ENCODE measurements at regions not wholly inside any gene's neighbourhood (a gene's known extent, or its start where the extent isn't known, plus 50 kb on each side); places are given as distances from the start of the nearest gene placed in this dataset.
A peak's percentile ranks its signal among the peaks of the same experiment; 100 is the strongest.
"Not testable (repeated sequence)": the region's sequence is repeated elsewhere in the genome, so short reads cannot be mapped to it uniquely, and the experiment has no call there.

- not testable (repeated sequence) for DNase-seq
These were observed 111.8 kb downstream of the FOXD4L6 start for GRCh38 chr9:41016699-41017098.

DNA sequence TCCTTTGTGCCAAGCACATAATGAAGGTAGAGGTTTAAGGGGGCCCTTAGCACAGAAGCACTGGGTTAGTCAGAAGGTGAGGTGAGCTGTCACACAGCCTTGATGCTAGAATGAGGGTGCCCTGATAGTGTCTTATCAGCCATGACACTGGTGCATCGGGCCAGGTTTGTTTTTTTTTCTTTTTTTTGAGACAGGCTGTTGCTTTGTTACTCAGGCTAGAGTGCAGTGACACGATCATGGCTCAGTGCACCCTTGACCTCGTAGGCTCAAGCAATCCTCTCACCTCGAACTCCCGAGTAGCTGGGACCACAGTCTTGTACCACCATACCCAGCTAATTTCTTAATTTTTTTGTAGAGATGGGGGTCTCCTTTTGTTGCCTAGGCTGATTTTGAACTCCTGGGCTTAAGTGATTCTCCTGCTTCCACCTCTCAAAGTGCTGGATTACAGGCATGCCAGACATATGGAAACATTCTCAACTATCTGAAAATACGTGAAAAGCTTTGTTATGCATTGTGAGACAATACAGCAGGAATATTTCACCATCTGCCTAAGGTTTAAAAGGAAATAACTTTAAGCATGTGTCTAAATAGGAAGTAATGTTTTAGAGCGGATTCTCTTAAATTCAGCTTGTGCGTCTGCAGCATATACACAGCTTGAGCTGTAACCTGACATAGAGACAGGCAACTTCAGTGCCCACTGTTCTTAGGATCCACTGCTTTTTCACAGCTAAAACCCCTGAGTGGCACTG is 128.4 kb downstream of the FOXD4L6 start:
- DNase-seq, result not testable (repeated sequence)

GRCh38 chr9:40995490-40995889 is 133.0 kb downstream of the FOXD4L6 start:
- not testable (repeated sequence) for DNase-seq

- DNase-seq, result not testable (repeated sequence)
These were observed 134.6 kb downstream of the FOXD4L6 start for GRCh38 chr9:40993842-40994241.

GRCh38 chr9:40993375-40993774 is 135.1 kb downstream of the FOXD4L6 start:
- DNase-seq, result not testable (repeated sequence)

GRCh38 chr9:40992472-40992821 is 136.0 kb downstream of the FOXD4L6 start:
- DNase-seq, result peak; percentile 42

GRCh38 chr9:40991741-40992471 is 136.6 kb downstream of the FOXD4L6 start:
- DNase-seq, result peak; percentile 99

- DNase-seq, result not testable (repeated sequence)
These were observed 137.3 kb downstream of the FOXD4L6 start for GRCh38 chr9:40991100-40991740.

DNA sequence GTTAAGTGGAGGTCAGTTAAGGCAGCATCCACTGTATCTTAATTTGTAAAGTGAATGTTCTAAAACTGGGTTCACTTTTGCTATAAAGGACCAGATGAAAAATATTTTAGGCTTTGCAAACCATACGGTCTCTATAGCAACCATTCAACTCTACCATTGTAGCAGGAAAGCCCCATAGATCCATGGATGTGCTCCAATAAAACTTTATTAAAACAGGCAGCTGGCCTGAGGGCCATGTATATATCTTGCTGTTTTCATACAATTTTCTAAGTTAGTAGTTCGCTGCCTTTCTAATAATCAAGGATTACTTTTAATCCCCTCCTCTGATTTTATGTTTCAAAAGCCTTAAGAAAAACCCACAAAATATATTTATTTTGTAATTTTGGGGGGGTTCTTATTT is 142.1 kb downstream of the FOXD4L6 start:
- DNase-seq, result not testable (repeated sequence)

DNA sequence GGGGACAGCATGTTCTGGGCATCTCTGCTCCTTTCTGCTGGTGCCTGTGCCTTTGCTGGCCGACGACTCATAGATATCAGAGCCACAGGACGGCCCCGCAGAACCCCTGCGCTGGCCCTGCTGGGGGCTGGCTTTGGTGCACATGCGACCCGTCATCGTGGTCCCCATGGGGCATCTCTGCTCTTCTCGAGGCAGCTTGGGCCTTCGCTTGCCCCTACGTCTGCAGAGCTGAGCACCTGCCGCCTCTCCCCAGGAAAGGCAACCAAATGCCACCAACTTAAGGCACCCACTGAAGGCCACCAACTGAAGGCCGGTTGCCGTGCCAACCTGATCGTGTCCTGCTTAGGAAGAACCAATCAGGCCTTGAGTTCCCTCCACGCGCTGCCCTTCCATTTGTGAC is 153.1 kb downstream of the FOXD4L6 start:
- not testable (repeated sequence) for DNase-seq

- not testable (repeated sequence) for DNase-seq
These were observed 153.6 kb downstream of the FOXD4L6 start for GRCh38 chr9:40974912-40975311.

DNA sequence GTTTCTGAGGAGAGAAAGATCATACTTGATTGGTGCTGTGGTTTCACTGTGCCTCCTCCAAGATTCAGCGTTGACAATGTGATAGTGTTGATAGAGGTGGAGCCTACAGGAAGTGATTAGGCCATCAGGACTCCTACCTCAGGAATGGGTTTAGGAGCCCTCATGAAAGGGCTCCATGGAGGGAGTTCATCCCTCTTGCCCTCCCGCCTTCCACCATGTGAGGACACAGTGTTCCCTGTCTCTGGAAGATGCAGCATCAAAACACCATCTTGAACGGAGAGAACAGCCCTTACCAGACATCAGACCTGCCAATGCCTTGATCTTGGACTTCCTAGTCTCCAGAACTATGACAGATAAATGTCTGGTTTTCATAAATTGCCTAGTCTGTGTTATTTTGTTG is 156.7 kb downstream of the FOXD4L6 start:
- not testable (repeated sequence) for DNase-seq

DNA sequence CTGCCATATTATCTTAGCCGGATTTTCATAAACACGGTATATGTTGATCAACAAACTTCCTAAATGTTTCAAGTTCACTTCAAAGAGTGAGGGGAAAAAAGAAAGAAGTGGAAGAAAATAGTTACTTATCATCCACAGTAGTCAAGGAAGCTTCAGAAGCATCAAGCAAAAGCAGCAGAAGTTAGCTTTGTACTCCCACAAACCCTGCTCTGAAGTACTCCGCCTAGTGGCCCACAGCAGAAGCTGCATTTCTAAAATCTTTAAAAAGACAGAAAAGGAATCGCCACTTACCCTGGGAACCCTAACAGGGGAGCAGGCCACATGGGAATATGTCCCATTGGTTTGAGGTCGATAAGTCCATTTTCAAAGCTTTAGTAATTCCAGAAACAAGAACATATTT is 158.1 kb downstream of the FOXD4L6 start:
- not testable (repeated sequence) for DNase-seq

DNA sequence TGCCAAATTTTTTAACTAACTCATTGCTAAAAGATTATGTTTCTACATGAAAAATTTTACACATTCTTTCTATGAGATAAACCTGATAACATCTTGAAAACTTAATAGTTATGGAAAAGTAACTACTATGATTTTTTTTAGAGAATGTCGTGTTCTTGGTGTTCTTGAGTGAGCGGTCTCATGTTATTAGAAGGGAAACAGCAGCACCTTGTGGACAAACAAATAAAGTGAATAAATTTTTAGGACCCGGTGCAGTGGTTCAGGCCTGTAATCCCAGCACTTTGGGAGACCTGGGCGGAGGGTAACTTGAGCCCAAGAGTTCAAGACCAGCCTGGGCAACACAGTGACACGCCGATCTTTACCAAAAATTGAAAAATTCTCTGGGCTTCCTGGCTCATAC is 166.0 kb downstream of the FOXD4L6 start:
- DNase-seq, result not testable (repeated sequence)

DNA sequence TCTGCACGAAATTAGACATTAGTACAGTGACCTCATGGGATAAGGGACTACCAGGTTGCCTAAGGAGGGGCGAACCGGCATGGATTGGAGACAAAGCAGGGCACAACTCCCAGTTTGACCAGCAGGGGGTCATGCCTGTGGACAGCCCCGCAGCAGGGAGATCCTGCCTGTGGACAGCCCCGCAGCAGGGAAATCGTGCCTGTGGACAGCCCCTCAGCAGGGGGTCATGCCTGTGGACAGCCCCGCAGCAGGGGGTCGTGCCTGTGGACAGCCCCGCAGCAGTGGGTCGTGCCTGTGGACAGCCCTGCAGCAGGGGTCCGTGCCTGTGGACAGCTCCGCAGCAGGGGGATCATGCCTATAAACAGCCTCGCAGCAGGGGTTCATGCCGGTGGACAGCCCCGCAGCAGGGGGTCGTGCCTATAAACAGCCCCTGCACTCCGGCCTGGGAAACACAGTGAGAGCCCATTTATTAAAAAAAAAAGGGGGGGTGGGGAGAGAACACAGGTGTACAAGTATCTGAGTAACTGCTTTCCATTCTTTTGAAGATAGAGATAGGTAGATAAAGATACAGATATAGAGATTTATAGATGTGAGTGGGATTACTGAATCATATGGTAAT is 176.5 kb downstream of the FOXD4L6 start:
- DNase-seq, result not testable (repeated sequence)

DNA sequence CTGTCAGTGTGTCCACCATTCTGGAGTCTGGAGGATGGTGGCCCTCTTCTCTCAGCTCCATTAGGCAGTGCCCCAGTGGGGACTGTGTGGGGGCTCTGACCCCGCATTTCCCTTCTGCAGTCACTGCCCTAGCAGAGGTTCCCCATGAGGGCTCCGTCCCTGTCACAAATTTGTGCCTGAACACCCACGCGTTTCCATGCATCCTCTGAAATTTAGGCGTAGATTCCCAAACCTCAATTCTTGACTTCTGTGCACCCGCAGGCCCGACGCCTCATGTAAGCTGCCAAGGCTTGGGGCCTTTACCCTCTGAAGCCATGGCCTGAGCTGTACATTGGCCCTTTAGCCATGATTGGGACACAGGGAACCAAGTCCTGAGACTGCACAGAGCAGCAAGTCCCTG is 182.3 kb downstream of the FOXD4L6 start:
- DNase-seq, result not testable (repeated sequence)

DNA sequence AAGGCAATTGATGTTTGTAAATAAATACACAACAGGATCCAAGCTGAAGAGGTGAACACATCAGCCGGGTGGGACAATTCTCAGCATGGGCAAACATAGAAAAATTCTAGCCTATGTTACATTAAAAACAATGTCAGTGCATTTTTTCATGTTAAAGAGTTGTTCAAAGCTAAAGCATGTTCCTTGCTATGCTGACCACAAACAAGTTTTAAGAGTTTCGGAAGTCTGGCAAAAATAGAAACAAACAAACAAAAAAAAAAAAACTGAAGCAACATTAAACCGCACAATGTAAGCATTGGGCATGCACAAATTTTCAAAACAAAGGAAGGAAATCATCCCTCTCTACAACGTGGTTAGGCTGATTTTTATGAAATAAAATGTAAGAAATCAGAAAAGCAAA is 185.8 kb downstream of the FOXD4L6 start:
- DNase-seq, result not testable (repeated sequence)

DNA sequence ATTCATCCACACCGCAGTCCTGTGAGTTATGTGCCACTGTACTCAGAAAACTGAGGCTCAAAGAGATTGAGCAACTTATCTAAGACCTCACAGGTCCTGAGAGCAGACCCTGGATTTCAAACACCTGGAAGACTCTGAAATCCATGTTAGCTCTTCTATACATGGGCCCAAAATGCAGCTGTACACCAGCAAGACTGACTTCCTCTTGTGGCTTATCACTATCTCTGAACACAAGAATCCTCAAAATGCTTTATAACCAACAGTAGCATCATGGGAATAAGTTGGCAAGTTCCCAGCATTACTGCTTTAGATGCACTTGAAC is 188.6 kb downstream of the FOXD4L6 start:
- DNase-seq, result not testable (repeated sequence)

DNA sequence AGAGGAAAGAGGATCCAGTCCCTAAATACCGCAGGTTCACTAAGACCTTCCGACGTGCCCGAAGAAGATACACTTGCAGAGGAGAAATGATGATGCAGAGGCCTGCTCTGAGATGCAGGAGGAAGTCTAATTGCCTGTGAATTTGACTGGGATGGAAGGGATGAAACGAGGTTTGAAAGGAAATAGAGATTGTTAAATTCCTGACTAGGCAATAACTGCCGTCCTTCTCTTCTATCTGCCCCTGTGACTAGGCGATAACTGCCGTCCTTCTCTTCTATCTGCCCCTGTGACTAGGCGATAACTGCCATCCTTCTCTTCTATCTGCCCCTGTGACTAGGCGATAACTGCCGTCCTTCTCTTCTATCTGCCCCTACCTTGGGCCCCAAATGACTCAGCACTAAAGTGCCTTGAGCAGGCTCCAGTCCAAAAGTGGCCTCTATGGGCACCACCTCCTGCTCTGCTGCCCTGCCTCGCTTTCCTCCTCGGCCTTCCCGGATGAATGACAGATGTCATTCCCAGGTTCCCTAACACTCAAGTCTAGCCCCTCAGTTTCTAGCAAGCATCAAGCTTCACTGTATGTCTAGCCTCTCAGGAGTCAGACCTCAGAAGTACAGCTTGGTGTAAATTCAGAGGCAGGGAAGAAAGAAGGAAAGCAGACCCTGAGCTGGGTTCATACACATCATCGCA is 189.1 kb downstream of the FOXD4L6 start:
- not testable (repeated sequence) for DNase-seq

DNA sequence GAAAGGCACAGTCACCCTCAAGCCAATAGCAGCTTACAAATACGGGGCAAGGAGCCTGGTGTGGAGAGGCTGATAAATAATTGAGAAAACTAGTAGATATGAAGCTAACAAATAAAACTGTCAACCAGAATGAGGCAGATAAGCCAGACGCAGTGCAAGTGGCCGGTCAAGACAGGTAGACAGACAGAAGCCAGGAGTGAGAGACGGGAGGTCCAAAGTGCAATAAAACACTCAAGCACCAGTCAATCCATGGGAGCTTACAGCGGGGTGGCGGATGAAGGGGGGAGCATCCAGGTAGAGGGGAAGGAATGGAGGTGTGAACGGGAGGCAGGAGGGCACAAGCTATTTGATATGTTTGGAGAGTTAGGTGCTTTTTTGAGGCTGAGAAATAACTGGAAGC is 193.1 kb downstream of the FOXD4L6 start:
- no peak for DNase-seq

DNA sequence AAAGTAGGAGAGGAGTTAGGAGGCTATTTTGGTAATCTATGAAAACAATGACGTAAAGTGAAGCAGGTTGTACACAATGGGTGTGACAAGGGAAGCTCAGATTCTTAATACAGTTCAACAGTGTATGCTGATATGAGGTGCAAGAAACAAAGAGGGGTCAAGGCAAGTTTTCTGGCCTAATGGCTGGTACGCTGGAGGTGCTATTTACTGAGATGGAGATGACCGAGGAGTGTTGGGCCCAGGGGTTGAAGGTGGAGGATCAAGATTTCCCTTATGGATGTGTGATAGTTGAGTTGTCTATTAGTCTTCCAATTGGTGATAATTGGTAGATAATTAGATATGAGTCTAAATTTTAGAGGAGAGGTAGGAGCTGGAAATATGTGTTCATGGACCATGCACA is 194.0 kb downstream of the FOXD4L6 start:
- not testable (repeated sequence) for DNase-seq

DNA sequence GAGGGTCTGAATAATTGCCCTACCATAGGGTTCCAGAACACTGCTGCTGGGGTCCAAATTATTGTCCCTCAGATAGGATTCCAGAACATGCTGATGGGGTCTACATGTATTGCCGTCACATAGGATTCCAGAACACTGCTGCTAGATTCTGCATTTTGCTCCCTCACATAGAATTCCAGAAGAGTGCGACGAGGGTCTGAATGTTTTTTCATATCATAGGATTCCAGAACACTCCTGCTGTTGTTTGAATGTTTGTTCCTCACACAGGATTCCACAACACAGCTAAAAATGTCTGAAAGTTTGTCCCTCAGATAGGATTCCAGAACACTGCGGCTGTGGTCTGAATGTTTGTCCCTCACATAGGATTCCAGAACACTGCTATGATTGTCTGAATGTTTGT is 198.1 kb downstream of the FOXD4L6 start:
- not testable (repeated sequence) for DNase-seq

DNA sequence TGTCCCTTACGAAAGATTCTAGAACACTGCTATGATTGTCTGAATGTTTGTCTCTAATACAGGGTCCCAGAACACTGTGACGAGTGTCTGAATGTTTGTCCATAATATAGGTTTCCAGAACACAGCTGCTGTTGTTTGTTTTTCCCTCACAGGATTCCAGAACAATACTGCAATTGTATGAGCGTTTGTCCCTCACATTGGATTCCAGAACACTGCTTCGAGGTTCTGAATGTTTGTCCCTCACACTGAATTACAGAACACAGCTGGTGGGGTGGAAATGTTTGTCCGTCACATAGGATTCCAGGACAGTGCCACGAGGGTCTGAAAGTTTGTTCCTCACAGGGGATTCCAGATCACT is 199.0 kb downstream of the FOXD4L6 start:
- DNase-seq, result not testable (repeated sequence)
